Prostate gland (tissue), 2 donors: ENCODE measurements at regions not wholly inside any gene's neighbourhood (a gene's known extent, or its start where the extent isn't known, plus 50 kb on each side); places are given as distances from the start of the nearest gene placed in this dataset.

ENCODE experiments used
- DNase-seq: peaks from one replicate; pipeline ENCODE4 v3.0.0-alpha.2; 2019; ENCODE audit warnings: low spot score
- H3K27ac ChIP-seq, 2 donors: fragments of 200-600 bp; sonication (generic); 2 replicates each; pipeline ENCODE4 v1.5.1; 2017 to 2019
- H3K27me3 ChIP-seq: fragments of 200-600 bp; sonication (generic); replicated peaks from 2 replicates; pipeline ENCODE4 v1.5.1; 2019; ENCODE audit not compliant: insufficient read depth
- H3K36me3 ChIP-seq, 2 donors: fragments of 200-600 bp; sonication (generic); 1 replicate in 1 of 2; 2 replicates in 1 of 2; pipeline versions ENCODE4 v1.5.1 to v1.8.1; 2017 to 2019
- H3K4me1 ChIP-seq: fragments of 200-600 bp; sonication (generic); replicated peaks from 2 replicates; pipeline ENCODE4 v1.5.1; 2019
- H3K4me3 ChIP-seq, 2 donors: fragments of 200-600 bp; sonication (generic); 2 replicates each; pipeline ENCODE4 v1.5.1; 2017 to 2019
- H3K9me3 ChIP-seq: fragments of 200-600 bp; sonication (generic); 2 replicates; pipeline ENCODE4 v1.5.1; 2017
- POLR2A ChIP-seq: fragments of 450-650 bp; IDR thresholded peaks from one replicate; pipeline ENCODE4 v1.6.1; 2016; ENCODE audit warnings: antibody characterized with exemption, mild to moderate bottlenecking
- POLR2AphosphoS5 ChIP-seq: sonication (generic); formaldehyde crosslinking; IDR thresholded peaks from one replicate; pipeline ENCODE4 v1.6.1; 2017; ENCODE audit warnings: antibody characterized with exemption
- WGBS: methylation state at CpG from one replicate; pipeline ENCODE4 v1.1.5; 2018; 5-methylcytosine and 5-hydroxymethylcytosine counted together
- intact Hi-C: fragments of 100-400 bp; cut with DNase I; formaldehyde crosslinking; loops from one replicate; pipeline ENCODE4 v1.14.2; 2022
- TF ChIP-seq, protein P1 (sequence below), 4 experiments: fragments of 200-600 bp in 2 of 4; fragments of 450-650 bp in 2 of 4; sonication (generic) in 2 of 4; IDR thresholded peaks; 1 replicate in 3 of 4; 2 replicates in 1 of 4; pipeline ENCODE4 v1.5.1; 2016 to 2019; ENCODE audit warnings: antibody characterized with exemption in 4 of 4, mild to moderate bottlenecking in 2 of 4, moderate library complexity in 2 of 4

DNA sequence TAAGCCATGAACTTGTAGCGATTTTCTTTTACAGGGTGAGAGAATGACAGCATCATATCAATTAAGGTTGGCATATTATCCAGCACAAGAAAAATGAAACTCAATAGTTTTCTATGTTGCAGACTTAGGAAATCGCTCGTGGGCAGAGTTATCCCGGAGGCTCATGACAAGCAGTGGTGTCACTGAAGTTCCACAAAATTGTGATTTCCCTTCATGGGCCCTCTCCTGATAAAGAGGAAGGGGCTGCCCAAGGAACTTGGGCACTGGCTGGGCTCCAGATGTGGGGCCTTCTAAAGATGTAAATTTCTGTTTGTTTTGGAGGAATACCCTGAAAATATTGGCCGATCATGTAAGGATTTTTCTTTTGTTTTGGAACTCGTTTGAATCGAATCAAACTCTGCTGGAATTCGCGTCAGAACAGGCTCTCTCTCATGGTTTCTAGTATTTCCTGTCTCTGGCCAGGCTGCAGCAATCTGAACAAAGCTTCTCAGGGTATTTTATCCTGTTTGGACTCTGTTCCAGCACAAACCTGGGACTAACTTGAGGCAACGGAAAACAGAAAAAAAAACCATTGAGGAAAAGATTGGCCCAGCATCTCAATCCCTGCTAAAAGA is 340.6 kb upstream of the NRP1 start:
- H3K4me1 ChIP-seq: no peaks in the 10 kb centered on the region
- no peaks in the 10 kb centered on the region for H3K27me3 ChIP-seq
- no peak for DNase-seq
- H3K9me3 ChIP-seq: no peaks in the 10 kb centered on the region
- no peak overlapping the region for H3K27ac ChIP-seq
- intact Hi-C loops: no loop called here
- WGBS: 16% methylated on average over 10 of the region's 10 CpGs
- no peak overlapping the region for H3K4me3 ChIP-seq
- TF ChIP-seq, protein P1, sequence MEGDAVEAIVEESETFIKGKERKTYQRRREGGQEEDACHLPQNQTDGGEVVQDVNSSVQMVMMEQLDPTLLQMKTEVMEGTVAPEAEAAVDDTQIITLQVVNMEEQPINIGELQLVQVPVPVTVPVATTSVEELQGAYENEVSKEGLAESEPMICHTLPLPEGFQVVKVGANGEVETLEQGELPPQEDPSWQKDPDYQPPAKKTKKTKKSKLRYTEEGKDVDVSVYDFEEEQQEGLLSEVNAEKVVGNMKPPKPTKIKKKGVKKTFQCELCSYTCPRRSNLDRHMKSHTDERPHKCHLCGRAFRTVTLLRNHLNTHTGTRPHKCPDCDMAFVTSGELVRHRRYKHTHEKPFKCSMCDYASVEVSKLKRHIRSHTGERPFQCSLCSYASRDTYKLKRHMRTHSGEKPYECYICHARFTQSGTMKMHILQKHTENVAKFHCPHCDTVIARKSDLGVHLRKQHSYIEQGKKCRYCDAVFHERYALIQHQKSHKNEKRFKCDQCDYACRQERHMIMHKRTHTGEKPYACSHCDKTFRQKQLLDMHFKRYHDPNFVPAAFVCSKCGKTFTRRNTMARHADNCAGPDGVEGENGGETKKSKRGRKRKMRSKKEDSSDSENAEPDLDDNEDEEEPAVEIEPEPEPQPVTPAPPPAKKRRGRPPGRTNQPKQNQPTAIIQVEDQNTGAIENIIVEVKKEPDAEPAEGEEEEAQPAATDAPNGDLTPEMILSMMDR (IDR thresholded peaks at IDR 0.05): no peak
- TF ChIP-seq POLR2AphosphoS5 (no peak), POLR2A (no peak)
- H3K36me3 ChIP-seq: no peaks in the 10 kb centered on the region

DNA sequence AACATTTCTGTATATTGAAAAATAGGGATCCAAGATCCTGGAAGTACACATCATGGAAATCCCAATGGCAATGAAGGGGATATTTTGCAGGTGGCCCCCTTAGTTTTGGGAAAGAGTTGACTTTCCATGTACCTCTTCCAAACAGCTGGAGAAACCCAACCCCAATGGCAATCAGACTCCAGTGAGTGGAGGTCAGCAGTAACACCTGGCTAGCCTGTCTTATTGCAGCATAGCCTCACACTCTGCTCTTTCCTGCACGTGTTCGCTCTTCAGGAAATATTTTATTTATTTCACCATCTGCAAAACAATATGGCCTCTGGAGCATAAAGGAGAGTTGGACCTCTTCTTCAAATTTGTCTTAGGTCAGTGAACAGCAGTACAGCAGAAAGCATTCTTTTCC is 340.0 kb upstream of the NRP1 start:
- Histone ChIP-seq H3K4me3 (no peak overlapping the region), H3K27ac (no peak overlapping the region), H3K27me3 (no peaks in the 10 kb centered on the region), H3K4me1 (no peaks in the 10 kb centered on the region), H3K9me3 (no peaks in the 10 kb centered on the region), H3K36me3 (no peaks in the 10 kb centered on the region)
- TF ChIP-seq, protein P1 (IDR thresholded peaks at IDR 0.05): no peak
- TF ChIP-seq POLR2AphosphoS5 (no peak), POLR2A (no peak)
- no peak for DNase-seq
- WGBS: 85% methylated on average over 2 of the region's 2 CpGs
- intact Hi-C loops: no loop called here

DNA sequence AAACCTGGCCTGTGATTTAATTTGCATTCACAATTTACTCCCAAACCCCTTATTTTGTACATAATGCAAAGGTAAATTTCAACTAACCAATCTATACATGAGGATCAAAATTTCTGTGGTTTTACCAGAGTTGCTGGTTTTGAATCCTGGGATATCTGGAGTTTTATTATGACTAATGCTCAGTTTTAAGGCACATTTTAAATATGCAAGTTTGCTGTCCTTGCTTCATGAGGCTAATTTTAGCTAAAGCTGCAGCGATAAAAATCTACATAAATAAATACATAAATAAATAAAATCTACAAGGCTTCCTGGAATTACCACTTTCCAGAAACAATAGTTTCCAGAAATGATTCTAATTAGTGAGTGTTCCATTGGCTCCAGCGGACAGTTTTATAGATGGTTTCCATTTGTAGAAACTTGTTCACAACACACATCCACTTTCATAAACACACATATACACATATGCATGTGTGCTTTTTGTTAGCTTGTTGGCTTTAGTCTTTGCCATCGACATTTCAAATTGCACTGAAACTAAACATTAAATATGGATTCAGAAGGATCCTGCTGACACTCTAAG is 339.5 kb upstream of the NRP1 start:
- no peak for DNase-seq
- no peaks in the 10 kb centered on the region for H3K27me3 ChIP-seq
- H3K9me3 ChIP-seq: no peaks in the 10 kb centered on the region
- no peak overlapping the region for H3K4me3 ChIP-seq
- H3K4me1 ChIP-seq: no peaks in the 10 kb centered on the region
- no peak overlapping the region for H3K27ac ChIP-seq
- intact Hi-C loops: no loop called here
- no peaks in the 10 kb centered on the region for H3K36me3 ChIP-seq
- 74% methylated on average over 3 of the region's 3 CpGs for whole genome bisulfite sequencing
- no peak for TF ChIP-seq POLR2AphosphoS5
- TF ChIP-seq, protein P1 (IDR thresholded peaks at IDR 0.05): no peak
- TF ChIP-seq POLR2A: no peak

DNA sequence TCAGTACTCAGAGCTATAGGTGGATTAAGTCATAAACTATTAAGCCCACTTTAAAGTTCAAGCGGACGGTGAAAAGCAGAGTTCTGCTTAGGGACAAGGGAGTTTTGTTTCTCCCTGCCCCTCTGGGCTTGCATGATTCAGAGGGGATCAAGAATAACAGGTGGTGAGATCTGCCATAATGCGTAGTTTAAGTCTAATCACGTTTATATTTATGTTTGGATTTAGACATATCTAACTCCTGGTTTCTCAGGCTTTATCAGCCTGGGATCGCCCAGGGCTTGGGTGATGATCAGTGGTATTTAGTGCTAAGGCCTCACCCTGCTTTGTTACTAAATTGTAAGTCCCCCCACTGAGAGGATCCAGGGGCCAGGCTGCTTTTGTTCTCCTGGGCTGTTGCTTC is 335.4 kb upstream of the NRP1 start:
- intact Hi-C loops: no loop called here
- DNase-seq: no peak
- Histone ChIP-seq H3K4me1 (no peaks in the 10 kb centered on the region), H3K9me3 (no peaks in the 10 kb centered on the region), H3K27me3 (no peaks in the 10 kb centered on the region), H3K36me3 (no peaks in the 10 kb centered on the region), H3K27ac (no peak overlapping the region), H3K4me3 (no peak overlapping the region)
- WGBS: 92% methylated on average over 5 of the region's 5 CpGs
- no peak for TF ChIP-seq POLR2AphosphoS5
- TF ChIP-seq POLR2A: no peak
- TF ChIP-seq, protein P1 (IDR thresholded peaks at IDR 0.05): no peak

DNA sequence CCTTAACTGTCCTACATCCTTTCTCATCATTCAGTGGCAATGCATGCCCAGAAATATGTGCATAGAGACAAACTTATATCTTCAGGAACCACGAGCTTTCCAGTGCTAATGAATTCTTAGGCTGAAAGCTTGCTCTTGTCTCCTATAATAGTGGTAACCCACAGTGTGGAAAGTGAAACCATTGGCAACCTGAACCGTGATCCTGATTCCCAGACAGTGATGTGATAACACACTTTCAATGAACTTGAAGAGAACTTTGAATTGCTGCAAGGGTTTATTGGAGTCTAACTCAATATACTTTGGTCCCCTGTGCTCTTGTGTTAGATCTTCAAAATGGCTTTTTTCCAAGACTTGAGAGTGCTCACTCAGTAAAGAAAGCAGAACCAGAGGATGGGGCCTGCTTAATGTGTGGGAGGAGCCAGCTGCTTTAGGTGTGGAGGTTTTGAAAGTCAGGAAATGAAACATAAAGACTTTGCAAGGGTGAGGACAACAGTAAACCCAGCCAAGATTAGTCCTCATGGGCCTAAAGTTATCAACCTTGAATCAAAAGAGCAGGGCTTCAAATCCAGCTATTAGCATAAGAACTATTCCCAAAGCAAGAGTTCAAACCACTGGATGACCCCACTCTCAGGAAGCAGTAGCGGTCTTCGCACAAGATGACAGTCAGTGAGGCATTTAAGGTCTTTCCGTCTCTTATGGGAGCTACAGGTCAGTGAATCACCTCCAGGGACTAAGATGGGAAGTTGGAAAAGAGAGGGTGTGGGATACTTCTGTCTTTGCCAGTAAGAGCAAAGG is 332.4 kb upstream of the NRP1 start:
- TF ChIP-seq POLR2A (no peak), POLR2AphosphoS5 (no peak)
- TF ChIP-seq, protein P1 (IDR thresholded peaks at IDR 0.05): no peak
- no peak for DNase-seq
- no peak overlapping the region for H3K27ac ChIP-seq
- no peaks in the 10 kb centered on the region for H3K9me3 ChIP-seq
- H3K36me3 ChIP-seq: no peaks in the 10 kb centered on the region
- no peaks in the 10 kb centered on the region for H3K4me1 ChIP-seq
- intact Hi-C loops: no loop called here
- H3K4me3 ChIP-seq: no peak overlapping the region
- WGBS: 86% methylated on average over 5 of the region's 5 CpGs
- H3K27me3 ChIP-seq: no peaks in the 10 kb centered on the region
